ENCODE measurements at regions not wholly inside any gene's neighbourhood (a gene's known extent, or its start where the extent isn't known, plus 50 kb on each side); places are given as distances from the start of the nearest gene placed in this dataset.

GRCh38 chr20:4544765-4545164, 141.5 kb upstream of the PRNP start:
- peak overlapping the region; percentile 5 for H2AFZ ChIP-seq (ENCODE audit: low read depth, low read length, poor library complexity, severe bottlenecking)
- H3K4me2 ChIP-seq (ENCODE audit: low read length), result no peak overlapping the region
- H3K9me3 ChIP-seq (ENCODE audit: control insufficient read depth in 1 of 2, insufficient read depth in 1 of 2, low read depth in 1 of 2, low read length in 2 of 2), result no peaks in the 10 kb centered on the region
- H4K20me1 ChIP-seq (ENCODE audit: insufficient read depth), result no peaks in the 10 kb centered on the region
- ChIA-PET RAD21 (ENCODE audit: low non-redundant PET in 1 of 2, low total read pairs in 2 of 2, uncharacterized antibody in 2 of 2, unreplicated experiment in 2 of 2) (no interaction called here), CTCF (no interaction called here), POLR2A (no interaction called here)
- H3K4me1 ChIP-seq (ENCODE audit: control insufficient read depth in 1 of 2, insufficient read depth in 2 of 2, low read length in 2 of 2), result peaks cover 19 to 43% of the 10 kb centered on the region in 2 experiments
- no peaks in the 10 kb centered on the region for H3K9me2 ChIP-seq (ENCODE audit: insufficient read depth)
- intact Hi-C loops (cut with micrococcal nuclease), result no loop called here
- BruUV-seq (replicated peaks), result no TSS peak
- ATAC-seq (no peak), DNase-seq (ENCODE audit: low read depth, low spot score) (no peak)
- H3K4me3 ChIP-seq (replicated peaks in 1 of 2; ENCODE audit: low read depth in 1 of 2, low read length in 2 of 2), result no peak overlapping the region
- H3K27ac ChIP-seq (ENCODE audit: low read depth, low read length), result no peak overlapping the region
- H3K36me3 ChIP-seq (ENCODE audit: control insufficient read depth in 1 of 2, insufficient read depth in 2 of 2, low read length in 2 of 2), result no peaks in the 10 kb centered on the region
- no peaks in the 10 kb centered on the region for H3K79me2 ChIP-seq (ENCODE audit: insufficient read depth, low read length)
- no peak for TF ChIP-seq TCF7L2 (IDR thresholded peaks at IDR 0.05; ENCODE audit: borderline replicate concordance, extremely low read depth, insufficient read depth, insufficient read length)
- TF ChIP-seq ZNF274 (IDR thresholded peaks at IDR 0.05; ENCODE audit: low read depth, low read length), result no peak
- TF ChIP-seq EZH2 (IDR thresholded peaks at IDR 0.05), result no peak
- no peak for TF ChIP-seq POLR2AphosphoS5 (IDR thresholded peaks at IDR 0.05; ENCODE audit: low read depth, low read length)
- no peak for TF ChIP-seq YY1 (IDR thresholded peaks at IDR 0.05; ENCODE audit: extremely low read depth, insufficient replicate concordance, low read depth, low read length)
- TF ChIP-seq ELF1 (IDR thresholded peaks at IDR 0.05; ENCODE audit: borderline replicate concordance, low read depth), result no peak
- TF ChIP-seq SP1 (IDR thresholded peaks at IDR 0.05; ENCODE audit: low read depth), result no peak
- H3K9ac ChIP-seq (ENCODE audit: low read length), result no peak overlapping the region
- H3K27me3 ChIP-seq (ENCODE audit: insufficient read depth, low read length), result no peaks in the 10 kb centered on the region

GRCh38 chr20:4542270-4542669, 144.0 kb upstream of the PRNP start:
- no peaks in the 10 kb centered on the region for H3K27me3 ChIP-seq (ENCODE audit: insufficient read depth, low read length)
- H3K4me3 ChIP-seq (replicated peaks in 1 of 2; ENCODE audit: low read depth in 1 of 2, low read length in 2 of 2), result no peak overlapping the region
- H3K36me3 ChIP-seq (ENCODE audit: control insufficient read depth in 1 of 2, insufficient read depth in 2 of 2, low read length in 2 of 2), result no peaks in the 10 kb centered on the region
- no peak overlapping the region for H3K27ac ChIP-seq (ENCODE audit: low read depth, low read length)
- TF ChIP-seq ATF3 (IDR thresholded peaks at IDR 0.05) (no peak), SP1 (IDR thresholded peaks at IDR 0.05; ENCODE audit: low read depth) (no peak), YY1 (IDR thresholded peaks at IDR 0.05; ENCODE audit: extremely low read depth, insufficient replicate concordance, low read depth, low read length) (no peak), SRF (IDR thresholded peaks at IDR 0.05; ENCODE audit: low read depth) (no peak), FOSL1 (IDR thresholded peaks at IDR 0.05; ENCODE audit: low read depth) (no peak), SIN3A (IDR thresholded peaks at IDR 0.05; ENCODE audit: low read depth) (no peak), ZFX (IDR thresholded peaks at IDR 0.05) (no peak), POLR2A (IDR thresholded peaks at IDR 0.05; ENCODE audit: borderline replicate concordance, extremely low read depth, insufficient read depth, insufficient read length) (no peak), POLR2AphosphoS5 (IDR thresholded peaks at IDR 0.05; ENCODE audit: low read depth, low read length) (no peak), ELF1 (IDR thresholded peaks at IDR 0.05; ENCODE audit: borderline replicate concordance, low read depth) (no peak), JUND (IDR thresholded peaks at IDR 0.05) (no peak), ZNF274 (IDR thresholded peaks at IDR 0.05; ENCODE audit: low read depth, low read length) (no peak)
- H3K9ac ChIP-seq (ENCODE audit: low read length), result no peak overlapping the region
- H3K9me3 ChIP-seq (ENCODE audit: control insufficient read depth in 1 of 2, insufficient read depth in 1 of 2, low read depth in 1 of 2, low read length in 2 of 2), result no peaks in the 10 kb centered on the region
- DNase-seq (ENCODE audit: low read depth, low spot score), result no peak
- no TSS peak for BruUV-seq (replicated peaks)
- POLR2A ChIA-PET, result no interaction called here
- H3K4me1 ChIP-seq (ENCODE audit: control insufficient read depth in 1 of 2, insufficient read depth in 2 of 2, low read length in 2 of 2), result peaks cover 13 to 18% of the 10 kb centered on the region in 2 experiments
- H3K4me2 ChIP-seq (ENCODE audit: low read length), result no peak overlapping the region
- CTCF ChIA-PET, result interaction anchor here (0.7 kb wide), 1 partner anchor 92 kb away, joined by 3 read pairs; no protein-coding TSS in a partner anchor
- intact Hi-C loops (cut with micrococcal nuclease), result no loop called here
- no peaks in the 10 kb centered on the region for H3K79me2 ChIP-seq (ENCODE audit: insufficient read depth, low read length)
- no peaks in the 10 kb centered on the region for H4K20me1 ChIP-seq (ENCODE audit: insufficient read depth)
- no peaks in the 10 kb centered on the region for H3K9me2 ChIP-seq (ENCODE audit: insufficient read depth)
- no peak for ATAC-seq
- H2AFZ ChIP-seq (ENCODE audit: low read depth, low read length, poor library complexity, severe bottlenecking), result no peak overlapping the region
- RAD21 ChIA-PET (ENCODE audit: low non-redundant PET in 1 of 2, low total read pairs in 2 of 2, uncharacterized antibody in 2 of 2, unreplicated experiment in 2 of 2), result no interaction called here
